Posterior cingulate gyrus (tissue), 11 donors: ENCODE measurements at regions not wholly inside any gene's neighbourhood (a gene's known extent, or its start where the extent isn't known, plus 50 kb on each side); places are given as distances from the start of the nearest gene placed in this dataset.

Source experiments
- DNase-seq, 10 donors: peaks; one replicate each; pipeline versions ENCODE4 v3.0.0 to v3.0.0-alpha.2; 2020 to 2021; ENCODE audit warnings: mixed read lengths in 3 of 10
- intact Hi-C: fragments of 100-400 bp; cut with DNase I; formaldehyde crosslinking; loops from one replicate; pipeline ENCODE4 v1.15.1; 2023

- no peak for DNase-seq
- intact Hi-C loops: no loop called here
Measured at GRCh38 chr5:114007678-114008077, 354.2 kb upstream of the KCNN2 start.

DNA sequence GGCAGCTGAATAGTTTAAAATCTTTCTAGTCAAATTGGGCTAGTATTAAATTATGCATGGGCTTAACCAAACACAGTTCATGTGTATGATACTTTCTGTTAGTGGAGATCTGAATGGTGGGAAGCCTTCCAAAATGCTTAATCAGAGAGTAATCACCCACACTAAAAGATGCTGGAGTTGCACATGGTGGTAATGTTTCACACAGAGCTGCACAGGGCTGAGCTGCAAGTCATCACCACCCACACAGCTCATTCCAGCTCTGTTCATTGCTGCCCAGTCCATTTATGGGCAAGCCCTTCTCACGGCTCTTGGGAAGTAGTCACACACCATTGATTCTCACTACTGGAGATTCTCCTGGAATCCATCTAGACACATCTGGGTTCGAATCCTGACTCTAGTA lies 351.5 kb upstream of the KCNN2 start:
- intact Hi-C loops: no loop called here
- peak in 1 of 10 donors; percentile 57 for DNase-seq

GRCh38 chr5:114018186-114018585 lies 343.7 kb upstream of the KCNN2 start:
- intact Hi-C loops: loop anchor here (1.0 to 2.0 kb wide), 3 partner anchors 341 to 1049 kb away; no protein-coding TSS in a partner anchor
- DNase-seq: peak in 1 of 10 donors; percentile 3

GRCh38 chr5:114038756-114039155 lies 323.1 kb upstream of the KCNN2 start:
- DNase-seq: peak in 1 of 10 donors; percentile 74
- intact Hi-C loops: no loop called here

DNA sequence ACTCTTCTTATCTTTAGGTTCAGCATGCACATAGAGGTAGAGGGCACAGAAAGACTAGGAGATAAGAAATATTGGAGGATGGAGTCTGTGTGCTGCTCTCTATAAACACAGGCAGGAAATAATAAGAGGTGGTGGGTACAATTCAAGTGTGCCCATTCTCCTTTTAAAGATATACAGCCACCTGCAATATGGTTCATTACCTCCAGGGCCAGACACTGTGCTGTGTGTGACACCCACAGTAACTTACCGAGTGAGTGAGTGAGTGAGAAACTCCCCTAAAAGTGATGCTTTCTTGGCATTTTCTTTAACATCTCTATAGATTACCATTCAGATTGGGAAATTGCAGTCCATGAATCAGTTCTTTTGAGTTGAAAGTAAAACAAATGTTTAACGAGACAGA lies 311.8 kb upstream of the KCNN2 start:
- intact Hi-C loops: no loop called here
- DNase-seq: no peak

DNA sequence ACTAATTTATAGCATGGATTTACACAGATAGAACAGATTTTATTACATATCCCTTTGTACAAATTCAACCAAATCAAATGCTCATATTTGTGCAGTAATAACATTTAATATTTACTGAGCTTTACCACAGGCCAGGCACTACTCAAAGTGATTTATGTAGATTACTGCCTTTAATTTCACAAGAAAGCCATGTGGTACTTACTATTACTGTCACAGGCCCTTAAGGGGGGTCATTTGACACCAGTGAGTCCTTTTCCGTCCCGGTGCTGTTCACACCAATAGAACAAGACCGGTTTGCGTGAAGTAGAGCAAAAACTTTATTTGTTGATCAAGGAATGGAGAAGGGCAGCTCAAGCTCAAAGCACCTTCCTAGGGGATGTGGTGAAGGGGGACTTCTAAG lies 308.5 kb upstream of the KCNN2 start:
- intact Hi-C loops: no loop called here
- no peak for DNase-seq

GRCh38 chr5:114054594-114054993 lies 307.3 kb upstream of the KCNN2 start:
- DNase-seq: no peak
- intact Hi-C loops: no loop called here

GRCh38 chr5:114055318-114056184 lies 306.3 kb upstream of the KCNN2 start:
- intact Hi-C loops: no loop called here
- DNase-seq: peak; percentile 23 to 95 (median 67)

DNA sequence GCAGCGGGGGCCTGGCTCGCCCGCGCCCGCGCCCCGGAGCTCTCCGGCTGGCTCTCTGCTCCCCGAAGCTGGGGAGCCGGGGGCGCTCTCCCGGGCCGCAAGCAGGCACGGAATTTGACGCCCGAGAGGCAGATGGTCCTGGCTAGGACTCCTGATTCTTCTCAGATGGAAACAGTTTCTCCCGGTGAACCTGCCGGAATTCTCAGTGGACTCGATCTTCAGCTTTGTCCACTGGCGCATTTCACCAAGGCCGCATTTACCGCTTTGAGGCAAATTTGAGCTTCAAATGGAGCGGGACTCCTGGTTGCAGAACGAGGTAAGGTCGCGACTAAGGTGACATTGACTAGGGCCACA lies 305.7 kb upstream of the KCNN2 start:
- intact Hi-C loops: no loop called here
- DNase-seq: peak in 3 of 10 donors; percentile 14 to 76 (median 57)

GRCh38 chr5:114060866-114061265 lies 301.0 kb upstream of the KCNN2 start:
- intact Hi-C loops: no loop called here
- no peak for DNase-seq

DNA sequence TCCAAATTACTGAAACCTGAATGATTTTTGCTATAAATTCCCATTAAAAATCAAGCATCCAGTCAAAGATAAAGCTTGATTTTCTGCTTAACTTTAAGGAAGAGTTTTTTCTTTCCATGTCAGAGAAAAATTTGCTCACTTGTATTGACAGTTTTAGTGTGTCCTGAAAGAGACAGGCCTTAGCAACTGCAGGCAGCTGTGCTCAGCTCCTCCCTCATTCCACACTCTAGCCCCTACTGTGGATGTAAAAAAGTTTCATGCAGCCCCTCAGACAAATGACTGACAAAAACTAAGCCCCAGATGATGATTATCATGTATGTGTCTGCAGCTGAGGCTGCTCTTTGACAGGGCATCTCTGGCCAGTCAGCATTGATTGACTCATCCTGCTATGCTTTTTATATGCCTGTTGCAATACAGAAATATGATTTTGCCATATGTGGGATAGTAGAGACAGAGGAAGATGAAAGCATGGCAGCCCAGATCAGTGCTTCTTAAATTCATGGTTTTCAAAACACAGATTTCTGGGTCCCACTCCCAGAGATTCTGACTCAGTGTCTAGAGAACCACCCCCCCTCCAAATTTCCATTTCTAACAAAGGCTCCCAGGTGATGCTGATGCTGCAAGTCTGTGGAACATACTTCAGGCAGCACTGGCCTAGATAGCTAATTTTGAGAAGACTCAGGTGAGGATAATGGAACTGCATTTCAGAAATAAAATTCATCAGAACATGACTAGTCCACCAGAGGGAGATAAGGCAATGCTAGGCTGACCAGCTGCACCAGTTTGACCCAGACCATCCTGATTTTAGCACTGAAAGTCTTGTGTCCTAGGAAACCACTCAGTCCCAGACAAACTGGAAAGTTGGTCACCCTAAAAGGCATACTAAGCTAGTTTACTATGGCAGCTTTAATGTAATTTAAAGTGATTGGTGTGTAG lies 298.7 kb upstream of the KCNN2 start:
- intact Hi-C loops: no loop called here
- DNase-seq: no peak

DNA sequence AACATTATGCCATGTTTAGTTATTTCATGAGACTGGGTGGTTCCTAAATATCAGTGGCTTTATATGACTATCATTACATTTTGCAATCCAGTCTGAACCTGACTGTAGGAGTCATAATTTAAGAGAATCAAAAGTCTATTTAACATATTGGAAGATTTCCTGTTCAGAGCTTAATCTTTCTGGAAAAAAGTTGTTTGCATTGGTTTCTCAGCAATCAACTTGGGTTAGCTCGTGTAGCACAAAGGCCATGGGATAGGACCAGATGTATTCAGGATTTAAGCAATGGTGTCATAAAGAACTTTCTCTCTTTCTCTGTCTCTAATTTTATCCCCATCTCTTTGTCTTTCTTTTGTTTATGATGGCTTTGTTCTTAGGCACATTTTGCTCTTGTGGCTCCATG lies 296.0 kb upstream of the KCNN2 start:
- intact Hi-C loops: no loop called here

GRCh38 chr5:114070093-114070722 lies 291.7 kb upstream of the KCNN2 start:
- intact Hi-C loops: no loop called here
- DNase-seq: no peak

More for the DNA sequence above, 296.0 kb upstream of the KCNN2 start:
- DNase-seq: no peak

- DNase-seq: no peak
- intact Hi-C loops: no loop called here
Measured at GRCh38 chr5:114089259-114089658, 272.6 kb upstream of the KCNN2 start.

DNA sequence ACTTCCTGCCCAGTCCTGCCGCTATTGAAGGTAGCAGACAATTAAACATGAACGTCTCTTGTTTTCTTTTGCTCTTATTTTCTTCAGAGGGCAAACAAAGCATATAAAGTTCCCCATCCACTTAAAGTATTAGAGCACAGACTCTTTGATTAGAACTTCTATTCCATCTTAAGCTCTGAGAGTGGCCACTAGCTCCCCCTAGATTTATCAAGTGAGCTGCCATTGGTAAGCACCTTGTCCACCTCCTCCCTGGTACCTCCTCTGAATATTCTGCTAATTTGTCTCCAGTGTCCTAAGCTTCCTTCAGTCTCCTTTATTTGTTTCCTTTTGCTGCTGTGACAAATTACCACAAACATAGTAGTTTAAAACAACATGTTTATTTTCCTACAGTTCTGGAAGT lies 264.3 kb upstream of the KCNN2 start:
- intact Hi-C loops: loop anchor here (5.0 kb wide), 1 partner anchor 330 kb away; no protein-coding TSS in a partner anchor
- no peak for DNase-seq

DNA sequence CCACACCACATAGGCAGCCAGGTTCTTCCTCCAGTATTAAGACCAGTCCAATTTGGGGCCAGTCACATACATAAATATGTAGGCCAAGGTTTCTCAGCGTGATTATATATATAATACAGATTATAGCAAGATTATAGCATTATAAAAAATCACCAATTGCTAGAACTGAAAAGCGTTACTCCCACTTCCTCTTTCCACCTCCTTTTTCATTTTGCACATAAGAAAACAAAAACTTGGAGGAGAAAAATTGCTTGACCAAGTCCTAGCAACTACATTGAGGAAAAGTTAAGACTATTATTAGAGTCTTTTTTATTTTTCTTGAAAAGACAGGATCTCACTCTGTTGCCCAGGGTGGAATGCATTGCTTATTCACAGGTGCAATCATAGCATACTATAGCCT lies 262.7 kb upstream of the KCNN2 start:
- intact Hi-C loops: loop anchor here (5.0 kb wide), 1 partner anchor 332 kb away; no protein-coding TSS in a partner anchor
- no peak for DNase-seq

DNA sequence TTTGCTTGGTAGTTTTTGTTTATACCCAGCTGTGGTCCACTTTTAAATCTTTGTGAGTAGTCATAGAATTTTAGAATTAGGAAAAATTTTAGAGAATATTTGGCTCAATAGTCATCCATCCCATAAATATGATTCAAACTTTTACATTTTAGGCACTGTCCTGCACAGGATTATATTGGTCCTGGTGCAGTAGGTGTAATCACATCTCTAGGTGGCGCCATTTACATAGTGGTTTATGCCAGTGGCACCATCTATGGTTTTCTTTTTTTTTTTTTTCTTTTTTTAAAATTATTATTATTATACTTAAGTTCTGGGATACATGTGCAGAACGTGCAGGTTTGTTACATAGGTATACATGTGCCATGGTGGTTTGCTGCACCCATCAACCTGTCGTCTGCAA lies 260.7 kb upstream of the KCNN2 start:
- no peak for DNase-seq
- intact Hi-C loops: no loop called here

- intact Hi-C loops: no loop called here
- DNase-seq: no peak
Measured at GRCh38 chr5:114113604-114114003, 248.3 kb upstream of the KCNN2 start.

DNA sequence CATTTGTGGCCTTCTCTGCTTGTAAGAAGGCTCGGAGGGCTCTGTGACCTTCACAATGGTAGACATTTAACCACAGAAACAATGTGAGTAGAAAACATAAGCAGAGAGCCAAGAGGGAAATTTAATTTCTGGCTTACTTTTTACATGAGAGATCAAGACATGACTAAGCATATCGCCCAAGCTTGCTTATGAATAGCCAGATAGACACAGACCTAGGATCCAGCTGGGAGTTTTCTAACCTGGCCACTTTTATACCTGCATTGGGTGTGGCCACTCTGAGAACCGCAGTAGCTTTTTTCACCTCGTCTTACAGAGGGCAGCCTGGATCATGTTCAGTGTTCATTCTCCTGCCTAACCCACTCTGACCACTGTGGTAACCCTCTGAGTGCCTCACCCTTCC lies 244.9 kb upstream of the KCNN2 start:
- intact Hi-C loops: no loop called here
- no peak for DNase-seq

DNA sequence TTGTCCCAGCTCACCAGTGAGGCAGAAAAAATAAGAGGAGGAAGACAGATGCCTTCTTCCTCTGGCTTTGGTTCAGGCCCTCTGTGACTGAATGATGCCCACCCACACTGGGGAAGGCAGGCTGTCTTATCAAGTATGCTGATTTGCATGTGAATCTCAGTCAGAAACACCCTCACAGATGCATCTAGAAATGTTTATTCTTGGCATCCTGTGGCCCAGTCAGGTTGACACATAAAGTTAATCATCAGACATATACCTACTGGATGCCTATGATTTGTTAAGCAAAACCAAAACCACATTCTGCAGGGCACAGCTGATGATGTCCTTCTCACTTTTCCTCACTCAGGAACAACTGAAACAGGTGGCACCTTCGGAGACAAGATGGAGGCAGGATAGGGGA lies 243.4 kb upstream of the KCNN2 start:
- intact Hi-C loops: no loop called here
- DNase-seq: no peak

GRCh38 chr5:114120166-114120565 lies 241.7 kb upstream of the KCNN2 start:
- intact Hi-C loops: no loop called here
- DNase-seq: no peak
